ENCODE measurements at regions not wholly inside any gene's neighbourhood (a gene's known extent, or its start where the extent isn't known, plus 50 kb on each side); places are given as distances from the start of the nearest gene placed in this dataset.

DNA sequence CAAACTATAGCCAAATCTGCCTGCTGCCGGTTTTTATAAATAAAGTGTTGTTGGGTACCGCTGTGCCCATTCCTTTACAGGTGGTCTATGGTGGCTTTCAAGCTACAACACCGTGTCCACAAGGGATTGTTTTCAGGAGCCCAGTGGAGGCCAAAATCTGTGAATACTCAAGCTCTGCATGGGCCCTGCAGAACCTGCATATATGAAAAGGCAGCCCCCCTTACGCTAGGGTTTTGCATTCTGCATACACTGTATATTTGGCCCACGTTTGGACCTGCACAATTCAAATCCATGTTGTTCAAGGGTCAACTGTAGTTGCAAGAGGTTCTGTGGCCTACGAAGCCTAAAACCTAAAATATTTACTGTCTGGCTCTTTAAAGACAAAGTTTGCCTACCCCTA, 122.2 kb upstream of the TLE3 start:
- TF ChIP-seq, protein P1, sequence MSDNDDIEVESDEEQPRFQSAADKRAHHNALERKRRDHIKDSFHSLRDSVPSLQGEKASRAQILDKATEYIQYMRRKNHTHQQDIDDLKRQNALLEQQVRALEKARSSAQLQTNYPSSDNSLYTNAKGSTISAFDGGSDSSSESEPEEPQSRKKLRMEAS (IDR thresholded peaks at IDR 0.05): no peak
- no peak for TF ChIP-seq KDM4A (IDR thresholded peaks at IDR 0.05; ENCODE audit: low read depth, low read length, severe bottlenecking)
- TF ChIP-seq SUZ12 (IDR thresholded peaks at IDR 0.05; ENCODE audit: low read length): no peak
- TF ChIP-seq, protein P2, sequence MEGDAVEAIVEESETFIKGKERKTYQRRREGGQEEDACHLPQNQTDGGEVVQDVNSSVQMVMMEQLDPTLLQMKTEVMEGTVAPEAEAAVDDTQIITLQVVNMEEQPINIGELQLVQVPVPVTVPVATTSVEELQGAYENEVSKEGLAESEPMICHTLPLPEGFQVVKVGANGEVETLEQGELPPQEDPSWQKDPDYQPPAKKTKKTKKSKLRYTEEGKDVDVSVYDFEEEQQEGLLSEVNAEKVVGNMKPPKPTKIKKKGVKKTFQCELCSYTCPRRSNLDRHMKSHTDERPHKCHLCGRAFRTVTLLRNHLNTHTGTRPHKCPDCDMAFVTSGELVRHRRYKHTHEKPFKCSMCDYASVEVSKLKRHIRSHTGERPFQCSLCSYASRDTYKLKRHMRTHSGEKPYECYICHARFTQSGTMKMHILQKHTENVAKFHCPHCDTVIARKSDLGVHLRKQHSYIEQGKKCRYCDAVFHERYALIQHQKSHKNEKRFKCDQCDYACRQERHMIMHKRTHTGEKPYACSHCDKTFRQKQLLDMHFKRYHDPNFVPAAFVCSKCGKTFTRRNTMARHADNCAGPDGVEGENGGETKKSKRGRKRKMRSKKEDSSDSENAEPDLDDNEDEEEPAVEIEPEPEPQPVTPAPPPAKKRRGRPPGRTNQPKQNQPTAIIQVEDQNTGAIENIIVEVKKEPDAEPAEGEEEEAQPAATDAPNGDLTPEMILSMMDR (IDR thresholded peaks at IDR 0.05; ENCODE audit: control extremely low read depth in 1 of 3, insufficient read depth in 1 of 3, low read depth in 1 of 3, low read length in 3 of 3): no peak
- TF ChIP-seq POLR2A (IDR thresholded peaks at IDR 0.05; ENCODE audit: control extremely low read depth in 1 of 2, low read depth in 2 of 2, low read length in 2 of 2): no peak
- no peak for TF ChIP-seq JUND (IDR thresholded peaks at IDR 0.05; ENCODE audit: low read length)
- TF ChIP-seq FOSL1 (IDR thresholded peaks at IDR 0.05; ENCODE audit: insufficient read depth, low read depth, low read length): no peak

Measured in H1 (cell line).